Breast epithelium (tissue), 4 donors: ENCODE measurements at regions not wholly inside any gene's neighbourhood (a gene's known extent, or its start where the extent isn't known, plus 50 kb on each side); places are given as distances from the start of the nearest gene placed in this dataset.

Source experiments
- DNase-seq, 2 donors: peaks; one replicate each; pipeline ENCODE4 v3.0.0-alpha.2; 2019; ENCODE audit warnings: low spot score in 2 of 2
- H3K27ac ChIP-seq, 2 donors: fragments of 200-600 bp; sonication (generic) in 1 of 2; one replicate each; pipeline ENCODE4 v1.5.1; 2016 to 2019; ENCODE audit warnings: mild to moderate bottlenecking in 1 of 2
- H3K27me3 ChIP-seq, 2 donors: fragments of 200-600 bp; sonication (generic) in 1 of 2; one replicate each; pipeline versions ENCODE4 v1.5.1 to v1.6.0; 2017 to 2019; ENCODE audit warnings: control low read depth in 1 of 2, mild to moderate bottlenecking in 1 of 2
- H3K36me3 ChIP-seq: fragments of 200-600 bp; one replicate; pipeline ENCODE4 v1.5.1; 2019
- H3K4me1 ChIP-seq, 2 donors: fragments of 200-600 bp; sonication (generic); one replicate each; pipeline ENCODE4 v1.5.1; 2016 to 2019; ENCODE audit warnings: control low read depth in 1 of 2
- H3K4me3 ChIP-seq, 3 donors: fragments of 200-600 bp; sonication (generic); 1 replicate in 2 of 3; 2 replicates in 1 of 3; pipeline ENCODE4 v1.5.1; 2016 to 2019; ENCODE audit warnings: mild to moderate bottlenecking in 3 of 3, moderate library complexity in 2 of 3
- H3K9me3 ChIP-seq, 2 donors: fragments of 200-600 bp; sonication (generic) in 1 of 2; one replicate each; pipeline ENCODE4 v1.5.1; 2016 to 2019; ENCODE audit warnings: control low read depth in 1 of 2
- POLR2A ChIP-seq: fragments of 450-650 bp; IDR thresholded peaks from one replicate; pipeline ENCODE4 v1.6.1; 2016; ENCODE audit warnings: antibody characterized with exemption, mild to moderate bottlenecking, moderate library complexity
- POLR2AphosphoS5 ChIP-seq, 3 donors: sonication (generic); formaldehyde crosslinking; IDR thresholded peaks; one replicate each; pipeline ENCODE4 v1.6.1; 2017; ENCODE audit warnings: antibody characterized with exemption in 3 of 3
- intact Hi-C: fragments of 100-400 bp; cut with DNase I; formaldehyde crosslinking; loops from one replicate; pipeline ENCODE4 v1.15.1; 2023; ENCODE audit warnings: low total_unique reads
- TF ChIP-seq, protein P1 (sequence below), 3 donors: fragments of 450-650 bp; IDR thresholded peaks; one replicate each; pipeline ENCODE4 v1.5.1; 2016 to 2017; ENCODE audit warnings: antibody characterized with exemption in 3 of 3, mild to moderate bottlenecking in 3 of 3, moderate library complexity in 3 of 3

DNA sequence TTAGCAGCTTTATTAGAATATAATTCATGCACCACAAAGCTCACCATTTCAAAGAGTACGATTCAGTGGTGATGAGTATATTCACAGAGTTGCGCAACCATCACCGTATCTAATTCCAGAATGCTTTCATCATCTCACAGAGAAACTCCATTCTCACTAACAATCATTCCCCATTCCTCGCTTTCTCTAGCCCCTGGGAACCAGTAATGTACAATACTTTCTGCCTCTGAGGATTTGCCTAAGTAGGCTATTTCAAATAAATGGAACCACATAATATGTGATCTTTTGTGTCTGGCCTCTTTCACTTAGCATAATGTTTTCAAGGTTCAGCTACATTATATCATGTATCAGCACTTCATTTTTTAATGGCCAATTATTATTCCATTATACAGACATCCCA lies 145.1 kb upstream of the ADAMTS16 start:
- H3K9me3 ChIP-seq: peaks cover 0 to 5% of the 10 kb centered on the region in 2 donors
- intact Hi-C loops: no loop called here
- no peak overlapping the region for H3K4me3 ChIP-seq
- no peaks in the 10 kb centered on the region for H3K36me3 ChIP-seq
- TF ChIP-seq POLR2AphosphoS5 (IDR thresholded peaks at IDR 0.05): no peak
- no peak for TF ChIP-seq POLR2A
- TF ChIP-seq, protein P1, sequence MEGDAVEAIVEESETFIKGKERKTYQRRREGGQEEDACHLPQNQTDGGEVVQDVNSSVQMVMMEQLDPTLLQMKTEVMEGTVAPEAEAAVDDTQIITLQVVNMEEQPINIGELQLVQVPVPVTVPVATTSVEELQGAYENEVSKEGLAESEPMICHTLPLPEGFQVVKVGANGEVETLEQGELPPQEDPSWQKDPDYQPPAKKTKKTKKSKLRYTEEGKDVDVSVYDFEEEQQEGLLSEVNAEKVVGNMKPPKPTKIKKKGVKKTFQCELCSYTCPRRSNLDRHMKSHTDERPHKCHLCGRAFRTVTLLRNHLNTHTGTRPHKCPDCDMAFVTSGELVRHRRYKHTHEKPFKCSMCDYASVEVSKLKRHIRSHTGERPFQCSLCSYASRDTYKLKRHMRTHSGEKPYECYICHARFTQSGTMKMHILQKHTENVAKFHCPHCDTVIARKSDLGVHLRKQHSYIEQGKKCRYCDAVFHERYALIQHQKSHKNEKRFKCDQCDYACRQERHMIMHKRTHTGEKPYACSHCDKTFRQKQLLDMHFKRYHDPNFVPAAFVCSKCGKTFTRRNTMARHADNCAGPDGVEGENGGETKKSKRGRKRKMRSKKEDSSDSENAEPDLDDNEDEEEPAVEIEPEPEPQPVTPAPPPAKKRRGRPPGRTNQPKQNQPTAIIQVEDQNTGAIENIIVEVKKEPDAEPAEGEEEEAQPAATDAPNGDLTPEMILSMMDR (IDR thresholded peaks at IDR 0.05): no peak
- no peaks in the 10 kb centered on the region for H3K4me1 ChIP-seq
- no peak for DNase-seq
- H3K27ac ChIP-seq: no peak overlapping the region
- no peaks in the 10 kb centered on the region for H3K27me3 ChIP-seq

DNA sequence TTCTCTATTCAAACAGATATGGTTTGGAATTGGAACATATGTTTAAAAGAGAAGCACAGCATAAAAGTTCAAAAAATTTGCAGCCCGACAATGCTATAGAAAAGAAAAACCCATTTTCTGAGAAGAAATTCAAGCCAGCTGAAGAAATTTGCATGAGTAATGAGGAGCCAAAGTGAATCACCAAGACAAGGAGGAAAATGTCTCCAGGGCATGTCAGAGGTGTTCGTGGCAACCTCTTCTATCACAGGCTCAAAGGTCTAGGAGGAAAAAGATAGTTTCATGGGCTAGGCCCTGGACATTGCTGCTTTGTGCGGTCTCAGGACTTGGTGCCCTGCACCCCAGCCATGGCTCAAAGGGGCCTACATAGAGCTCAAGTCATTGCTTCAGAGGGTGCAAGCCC lies 134.8 kb upstream of the ADAMTS16 start:
- H3K9me3 ChIP-seq: no peaks in the 10 kb centered on the region
- no peak for DNase-seq
- H3K4me1 ChIP-seq: no peaks in the 10 kb centered on the region
- H3K4me3 ChIP-seq: no peak overlapping the region
- no peak overlapping the region for H3K27ac ChIP-seq
- intact Hi-C loops: no loop called here
- H3K27me3 ChIP-seq: no peaks in the 10 kb centered on the region
- no peaks in the 10 kb centered on the region for H3K36me3 ChIP-seq
- TF ChIP-seq POLR2AphosphoS5 (IDR thresholded peaks at IDR 0.05) (no peak), POLR2A (no peak)
- TF ChIP-seq, protein P1 (IDR thresholded peaks at IDR 0.05): no peak

DNA sequence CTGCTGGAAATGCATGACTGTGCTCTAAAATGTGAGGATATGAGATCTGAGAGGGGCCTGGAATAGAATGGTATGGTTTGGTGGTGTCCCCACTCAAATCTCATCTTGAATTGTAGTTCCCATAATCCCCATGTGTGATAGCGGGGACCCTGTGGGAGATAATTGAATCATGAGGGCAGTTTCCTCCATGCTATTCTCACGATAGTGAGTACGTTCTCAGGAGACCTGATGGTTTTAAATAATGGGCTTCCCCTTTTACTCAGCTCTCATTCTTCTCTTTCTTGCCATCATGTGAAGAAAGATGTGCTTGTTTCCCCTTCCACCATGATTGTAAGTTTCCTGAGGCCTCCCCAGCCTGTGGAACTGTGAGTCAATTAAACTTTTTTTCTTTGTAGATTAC lies 133.6 kb upstream of the ADAMTS16 start:
- TF ChIP-seq POLR2AphosphoS5 (IDR thresholded peaks at IDR 0.05) (no peak), POLR2A (no peak)
- TF ChIP-seq, protein P1 (IDR thresholded peaks at IDR 0.05): no peak
- Histone ChIP-seq H3K27me3 (no peaks in the 10 kb centered on the region), H3K36me3 (no peaks in the 10 kb centered on the region), H3K9me3 (no peaks in the 10 kb centered on the region), H3K4me1 (no peaks in the 10 kb centered on the region), H3K27ac (no peak overlapping the region), H3K4me3 (no peak overlapping the region)
- DNase-seq: no peak
- intact Hi-C loops: no loop called here

DNA sequence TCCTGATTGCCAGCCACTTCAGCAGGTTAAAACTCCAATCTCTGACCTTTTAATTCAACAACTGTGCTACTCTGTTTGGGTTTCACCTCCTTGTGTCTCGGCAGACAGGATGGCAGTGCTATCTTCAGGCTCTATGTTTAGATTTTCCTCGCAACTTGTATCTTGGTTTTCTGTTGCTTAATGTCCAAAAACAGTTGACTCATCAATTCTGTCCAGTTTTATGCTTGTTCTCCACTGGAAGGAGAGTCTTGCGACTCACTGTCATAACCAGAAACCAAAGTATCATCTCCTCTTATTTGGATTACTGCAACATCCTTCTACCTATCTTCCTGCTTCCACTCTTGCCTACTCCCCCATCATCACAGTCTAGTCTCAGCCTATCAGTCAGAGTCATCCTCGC lies 130.9 kb upstream of the ADAMTS16 start:
- no peak overlapping the region for H3K4me3 ChIP-seq
- H3K4me1 ChIP-seq: no peaks in the 10 kb centered on the region
- H3K9me3 ChIP-seq: no peaks in the 10 kb centered on the region
- TF ChIP-seq POLR2A (no peak), POLR2AphosphoS5 (IDR thresholded peaks at IDR 0.05) (no peak)
- TF ChIP-seq, protein P1 (IDR thresholded peaks at IDR 0.05): no peak
- intact Hi-C loops: no loop called here
- DNase-seq: no peak
- no peaks in the 10 kb centered on the region for H3K27me3 ChIP-seq
- no peaks in the 10 kb centered on the region for H3K36me3 ChIP-seq
- H3K27ac ChIP-seq: no peak overlapping the region

DNA sequence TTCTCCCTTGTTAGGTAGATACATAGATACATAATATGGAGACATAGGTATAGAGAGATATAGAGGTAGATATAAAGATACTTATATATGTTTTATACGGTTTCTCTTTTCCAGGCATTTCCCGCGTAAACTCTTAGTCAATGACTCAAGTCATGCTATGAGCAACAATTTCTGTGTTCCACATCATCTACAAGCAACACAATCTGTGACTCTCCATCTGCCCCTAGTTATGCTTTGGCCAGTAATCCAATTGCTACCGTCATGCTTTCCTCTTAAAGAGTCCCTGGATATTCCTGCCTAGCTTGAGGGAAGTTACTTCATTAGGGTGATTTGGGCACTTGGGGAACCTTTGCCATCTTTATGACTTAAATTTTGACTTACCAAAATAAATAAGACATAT lies 129.0 kb upstream of the ADAMTS16 start:
- no peak overlapping the region for H3K27ac ChIP-seq
- no peak for TF ChIP-seq POLR2A
- TF ChIP-seq POLR2AphosphoS5 (IDR thresholded peaks at IDR 0.05): no peak
- TF ChIP-seq, protein P1 (IDR thresholded peaks at IDR 0.05): no peak
- H3K4me1 ChIP-seq: no peaks in the 10 kb centered on the region
- no peaks in the 10 kb centered on the region for H3K9me3 ChIP-seq
- H3K36me3 ChIP-seq: no peaks in the 10 kb centered on the region
- no peaks in the 10 kb centered on the region for H3K27me3 ChIP-seq
- DNase-seq: no peak
- no peak overlapping the region for H3K4me3 ChIP-seq
- intact Hi-C loops: no loop called here
